Brain microvascular endothelial cell (primary cell): ENCODE measurements at regions not wholly inside any gene's neighbourhood (a gene's known extent, or its start where the extent isn't known, plus 50 kb on each side); places are given as distances from the start of the nearest gene placed in this dataset.

Experiments used
- DNase-seq: peaks from one replicate; pipeline ENCODE4 v3.0.0-alpha.2; 2020
- H3K27ac ChIP-seq: fragments of 250-450 bp; sonication (Bioruptor Pico); 2 replicates; pipeline ENCODE4 v1.5.1; 2020; ENCODE audit warnings: mild to moderate bottlenecking, moderate library complexity
- H3K27me3 ChIP-seq: fragments of 250-450 bp; sonication (Bioruptor Pico); replicated peaks from 2 replicates; pipeline ENCODE4 v1.5.1; 2020; ENCODE audit warnings: mild to moderate bottlenecking
- H3K36me3 ChIP-seq: fragments of 250-450 bp; sonication (Bioruptor Pico); replicated peaks from 2 replicates; pipeline ENCODE4 v1.5.1; 2020; ENCODE audit warnings: mild to moderate bottlenecking
- H3K4me3 ChIP-seq: 2 replicates; pipeline ENCODE4 v1.5.1; 2011; ENCODE audit warnings: low read depth, mild to moderate bottlenecking, control low read depth, low read length, moderate library complexity
- CTCF ChIP-seq: IDR thresholded peaks from 2 replicates; pipeline ENCODE4 v1.5.1; 2011; ENCODE audit warnings: low read depth, mild to moderate bottlenecking, moderate library complexity, low read length, control low read depth, inconsistent platforms; ENCODE audit errors: missing control alignments
- in situ Hi-C: cut with HindIII; loops from 2 replicates; pipeline ENCODE4 v1.10.0; 2017; ENCODE audit warnings: low sequenced_read_pairs, low pct_ligation_motif_present

DNA sequence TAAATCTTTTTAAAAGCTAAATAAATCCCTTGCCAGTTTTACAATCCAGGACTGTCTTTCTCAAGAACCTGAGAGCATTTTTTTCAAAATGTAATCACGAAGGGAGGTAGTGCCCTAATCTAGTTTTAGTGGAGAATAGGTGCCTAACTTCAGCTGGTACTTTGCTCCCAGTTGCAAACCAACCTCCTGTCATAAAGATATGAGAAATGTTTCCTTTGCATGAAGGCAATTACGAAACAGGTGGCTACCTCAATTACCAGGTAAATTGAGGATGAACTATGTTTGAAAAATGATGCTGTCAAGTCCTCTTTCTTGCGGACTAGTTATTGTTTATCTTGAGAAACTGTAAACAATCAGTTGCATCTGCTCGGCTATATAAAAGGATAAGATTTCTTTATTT is 437.9 kb downstream of the DAD1 start:
- no peak overlapping the region for H3K4me3 ChIP-seq
- peaks cover 2% of the 10 kb centered on the region for H3K27me3 ChIP-seq
- no peak for DNase-seq
- no peak for TF ChIP-seq CTCF
- H3K36me3 ChIP-seq = no peaks in the 10 kb centered on the region
- in situ Hi-C loops = no loop called here
- no peak overlapping the region for H3K27ac ChIP-seq

GRCh38 chr14:22149058-22149457 is 440.0 kb downstream of the DAD1 start:
- no peaks in the 10 kb centered on the region for H3K36me3 ChIP-seq

GRCh38 chr14:22147716-22148115 is 441.3 kb downstream of the DAD1 start:
- H3K27ac ChIP-seq = no peak overlapping the region
- no peak for DNase-seq

More at GRCh38 chr14:22149058-22149457, 440.0 kb downstream of the DAD1 start:
- in situ Hi-C loops = no loop called here
- no peak for DNase-seq
- TF ChIP-seq CTCF = no peak
- Histone ChIP-seq H3K27ac (no peak overlapping the region), H3K27me3 (peaks cover 2% of the 10 kb centered on the region), H3K4me3 (no peak overlapping the region)

DNA sequence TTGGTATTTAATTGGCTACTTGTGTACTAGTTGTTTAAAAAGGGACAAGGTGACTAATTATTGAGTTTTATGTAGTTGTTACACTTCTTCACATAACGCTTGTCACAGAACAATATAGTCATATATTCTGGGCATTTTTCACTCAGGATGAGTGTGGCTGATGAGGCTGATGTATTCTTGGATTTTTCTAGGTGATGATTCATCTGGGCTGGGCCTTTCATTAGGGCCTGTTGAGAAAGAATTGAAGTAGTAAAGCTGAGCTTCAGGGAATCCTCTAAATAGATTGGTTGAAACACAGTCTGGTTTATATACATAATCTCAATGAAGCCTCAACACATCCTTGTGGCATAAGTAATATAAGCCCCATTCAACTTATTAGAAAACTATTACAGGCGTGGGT is 445.7 kb downstream of the DAD1 start:
- no peaks in the 10 kb centered on the region for H3K36me3 ChIP-seq
- in situ Hi-C loops = no loop called here
- peaks cover 4% of the 10 kb centered on the region for H3K27me3 ChIP-seq
- no peak for DNase-seq
- TF ChIP-seq CTCF = no peak
- H3K27ac ChIP-seq = no peak overlapping the region
- no peak overlapping the region for H3K4me3 ChIP-seq

More at GRCh38 chr14:22147716-22148115, 441.3 kb downstream of the DAD1 start:
- in situ Hi-C loops = no loop called here
- Histone ChIP-seq H3K27me3 (peaks cover 2% of the 10 kb centered on the region), H3K4me3 (no peak overlapping the region), H3K36me3 (no peaks in the 10 kb centered on the region)
- TF ChIP-seq CTCF = no peak

- Histone ChIP-seq H3K27me3 (peaks cover 2% of the 10 kb centered on the region), H3K27ac (no peak overlapping the region), H3K36me3 (no peaks in the 10 kb centered on the region), H3K4me3 (no peak overlapping the region)
- in situ Hi-C loops = no loop called here
- DNase-seq = no peak
- no peak for TF ChIP-seq CTCF
Measured at GRCh38 chr14:22140633-22141032, 448.4 kb downstream of the DAD1 start.

- TF ChIP-seq CTCF = peak; percentile 76
- in situ Hi-C loops = no loop called here
- Histone ChIP-seq H3K27ac (no peak overlapping the region), H3K36me3 (no peaks in the 10 kb centered on the region), H3K27me3 (no peaks in the 10 kb centered on the region), H3K4me3 (no peak overlapping the region)
- DNase-seq = peak; percentile 3
Measured at GRCh38 chr14:22131749-22132476, 457.1 kb downstream of the DAD1 start.
